ENCODE measurements at regions not wholly inside any gene's neighbourhood (a gene's known extent, or its start where the extent isn't known, plus 50 kb on each side); places are given as distances from the start of the nearest gene placed in this dataset.
"Not testable (repeated sequence)": the region's sequence is repeated elsewhere in the genome, so short reads cannot be mapped to it uniquely, and the experiment has no call there.

DNA sequence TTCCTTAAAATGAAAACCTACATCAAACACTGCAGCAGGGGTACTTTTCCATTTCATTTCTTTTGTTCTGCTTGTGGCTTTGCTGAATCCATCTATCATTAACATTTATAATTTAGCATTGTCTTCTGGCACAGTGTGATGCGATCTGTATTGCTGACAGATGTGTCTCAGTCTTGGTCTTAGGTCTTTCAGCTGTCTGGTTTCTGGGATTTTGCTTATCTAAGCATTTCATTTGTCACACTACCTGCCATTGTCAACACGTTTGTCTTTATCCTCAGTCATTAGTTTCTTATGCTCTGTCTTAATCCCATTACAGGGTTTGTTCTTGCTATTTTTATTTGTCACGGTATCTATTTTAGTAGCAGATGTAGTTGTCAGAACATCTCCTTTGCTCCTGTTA lies 303.1 kb downstream of the IZUMO3 start:
- in situ Hi-C loops (cut with HindIII; ENCODE audit: low sequenced_read_pairs): no loop called here
- TF ChIP-seq, protein P1, sequence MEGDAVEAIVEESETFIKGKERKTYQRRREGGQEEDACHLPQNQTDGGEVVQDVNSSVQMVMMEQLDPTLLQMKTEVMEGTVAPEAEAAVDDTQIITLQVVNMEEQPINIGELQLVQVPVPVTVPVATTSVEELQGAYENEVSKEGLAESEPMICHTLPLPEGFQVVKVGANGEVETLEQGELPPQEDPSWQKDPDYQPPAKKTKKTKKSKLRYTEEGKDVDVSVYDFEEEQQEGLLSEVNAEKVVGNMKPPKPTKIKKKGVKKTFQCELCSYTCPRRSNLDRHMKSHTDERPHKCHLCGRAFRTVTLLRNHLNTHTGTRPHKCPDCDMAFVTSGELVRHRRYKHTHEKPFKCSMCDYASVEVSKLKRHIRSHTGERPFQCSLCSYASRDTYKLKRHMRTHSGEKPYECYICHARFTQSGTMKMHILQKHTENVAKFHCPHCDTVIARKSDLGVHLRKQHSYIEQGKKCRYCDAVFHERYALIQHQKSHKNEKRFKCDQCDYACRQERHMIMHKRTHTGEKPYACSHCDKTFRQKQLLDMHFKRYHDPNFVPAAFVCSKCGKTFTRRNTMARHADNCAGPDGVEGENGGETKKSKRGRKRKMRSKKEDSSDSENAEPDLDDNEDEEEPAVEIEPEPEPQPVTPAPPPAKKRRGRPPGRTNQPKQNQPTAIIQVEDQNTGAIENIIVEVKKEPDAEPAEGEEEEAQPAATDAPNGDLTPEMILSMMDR (IDR thresholded peaks at IDR 0.05; ENCODE audit: low read depth, low read length): no peak
- no peak for DNase-seq (ENCODE audit: low read depth, low spot score)
- no peak overlapping the region for H3K4me3 ChIP-seq (ENCODE audit: low read depth, low read length)

DNA sequence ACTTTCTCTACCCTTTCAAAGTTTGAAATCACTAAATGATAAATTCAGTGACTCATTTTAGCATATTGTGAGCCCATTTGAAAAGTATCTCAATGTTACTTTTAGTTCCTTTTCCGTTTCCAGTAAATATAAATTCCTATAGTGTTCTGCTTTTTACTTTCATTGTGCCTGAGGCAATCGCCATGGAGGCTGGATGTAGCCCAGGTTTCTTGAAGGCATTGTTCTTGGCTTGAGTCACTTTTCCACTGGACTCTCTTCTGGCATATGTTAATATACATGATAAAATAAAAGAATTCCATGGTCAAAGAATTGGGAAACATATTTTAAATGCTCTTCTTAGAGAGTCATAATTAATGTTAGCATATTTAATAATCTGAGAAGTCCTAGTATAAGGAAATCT lies 327.0 kb downstream of the IZUMO3 start:
- TF ChIP-seq, protein P1 (IDR thresholded peaks at IDR 0.05; ENCODE audit: low read depth, low read length): no peak
- in situ Hi-C loops (cut with HindIII; ENCODE audit: low sequenced_read_pairs): no loop called here
- H3K4me3 ChIP-seq (ENCODE audit: low read depth, low read length): no peak overlapping the region
- peak; percentile 24 for DNase-seq (ENCODE audit: low read depth, low spot score)

DNA sequence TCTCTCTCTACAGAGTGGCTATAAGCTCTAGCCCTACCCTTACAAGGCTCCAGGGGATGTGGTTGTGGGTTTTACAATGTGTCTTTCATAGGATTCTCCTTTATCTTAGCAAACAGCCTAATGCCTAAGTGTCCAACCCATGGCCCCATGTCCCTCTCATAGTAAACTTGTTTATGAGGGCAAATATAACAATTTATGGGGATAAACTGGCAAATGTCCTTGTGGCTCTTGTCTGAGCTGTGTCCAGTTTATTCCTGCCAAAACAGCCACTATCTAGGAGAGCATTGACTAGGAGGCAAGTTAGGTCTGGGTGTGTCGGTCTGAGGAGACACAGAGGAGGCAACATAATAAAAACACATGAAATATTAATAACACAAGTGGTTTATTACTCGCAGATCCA lies 335.1 kb downstream of the IZUMO3 start:
- in situ Hi-C loops (cut with HindIII; ENCODE audit: low sequenced_read_pairs): no loop called here
- TF ChIP-seq, protein P1 (IDR thresholded peaks at IDR 0.05; ENCODE audit: low read depth, low read length): no peak

DNA sequence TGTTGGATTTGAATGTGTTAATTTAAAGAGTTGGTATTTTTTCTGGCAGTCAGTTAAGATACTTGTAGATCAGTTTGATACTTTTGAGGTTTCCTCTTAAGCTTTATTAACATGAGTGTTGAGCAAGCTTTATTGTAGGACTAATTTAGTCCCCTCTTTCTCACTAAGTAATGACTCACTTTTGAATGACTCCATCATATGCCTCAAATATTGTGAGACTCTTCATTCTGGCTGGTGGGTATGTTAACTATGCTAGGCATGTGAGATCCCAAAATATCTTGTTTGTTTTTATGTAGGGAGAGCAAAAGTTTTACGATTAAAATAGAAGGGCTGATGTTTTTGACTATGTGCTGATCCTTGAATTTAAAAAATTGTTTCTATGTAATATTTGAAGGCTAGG lies 355.7 kb downstream of the IZUMO3 start:
- in situ Hi-C loops (cut with HindIII; ENCODE audit: low sequenced_read_pairs): no loop called here
- H3K4me3 ChIP-seq (ENCODE audit: low read depth, low read length): no peak overlapping the region
- TF ChIP-seq, protein P1 (IDR thresholded peaks at IDR 0.05; ENCODE audit: low read depth, low read length): no peak
- peak; percentile 2 for DNase-seq (ENCODE audit: low read depth, low spot score)

More for the DNA sequence above, 335.1 kb downstream of the IZUMO3 start:
- no peak for DNase-seq (ENCODE audit: low read depth, low spot score)
- H3K4me3 ChIP-seq (ENCODE audit: low read depth, low read length): no peak overlapping the region

DNA sequence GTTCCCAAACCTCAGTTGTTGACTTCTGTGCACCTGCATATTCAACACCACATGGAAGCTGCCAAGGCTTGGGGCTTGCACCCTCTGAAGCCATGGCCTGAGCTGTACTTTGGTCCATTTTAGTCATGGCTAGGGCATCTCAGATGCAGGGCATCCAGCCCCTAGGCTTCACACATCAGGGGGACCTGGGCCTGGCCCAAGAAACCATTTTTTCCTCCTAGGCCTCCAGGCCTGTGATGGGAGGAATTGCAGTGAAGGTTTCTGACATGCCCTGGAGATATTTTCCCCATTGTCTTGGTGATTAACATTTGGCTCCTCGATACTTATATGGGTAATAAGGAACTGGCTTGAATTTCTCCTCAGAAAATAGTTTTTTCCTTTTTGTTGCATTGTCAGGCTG lies 354.5 kb upstream of the ELAVL2 start:
- H3K4me3 ChIP-seq (ENCODE audit: low read depth, low read length); DNase-seq (ENCODE audit: low read depth, low spot score); in situ Hi-C loops (cut with HindIII; ENCODE audit: low sequenced_read_pairs): not testable (repeated sequence)

DNA sequence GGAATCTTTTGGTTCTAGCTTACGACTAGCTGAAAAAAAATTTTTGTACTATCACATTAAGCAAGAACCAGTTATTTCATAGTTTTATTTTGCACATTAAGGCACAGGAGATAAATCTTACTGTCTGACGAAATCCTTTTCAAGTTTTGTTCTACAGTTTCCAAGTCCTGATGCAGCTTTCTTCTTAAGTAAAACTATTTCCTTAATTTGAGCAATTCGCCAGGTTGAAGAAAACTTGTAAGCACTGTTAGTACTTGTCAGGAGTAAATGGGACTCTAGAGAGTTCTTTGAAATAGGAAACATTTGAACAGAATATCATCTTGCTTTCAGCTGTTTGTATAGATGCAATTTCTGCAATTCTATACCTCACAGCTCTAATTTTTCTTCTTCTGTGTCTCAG lies 318.8 kb upstream of the ELAVL2 start:
- no peak for DNase-seq (ENCODE audit: low read depth, low spot score)
- in situ Hi-C loops (cut with HindIII; ENCODE audit: low sequenced_read_pairs): no loop called here
- no peak overlapping the region for H3K4me3 ChIP-seq (ENCODE audit: low read depth, low read length)
- TF ChIP-seq, protein P1 (IDR thresholded peaks at IDR 0.05; ENCODE audit: low read depth, low read length): no peak

DNA sequence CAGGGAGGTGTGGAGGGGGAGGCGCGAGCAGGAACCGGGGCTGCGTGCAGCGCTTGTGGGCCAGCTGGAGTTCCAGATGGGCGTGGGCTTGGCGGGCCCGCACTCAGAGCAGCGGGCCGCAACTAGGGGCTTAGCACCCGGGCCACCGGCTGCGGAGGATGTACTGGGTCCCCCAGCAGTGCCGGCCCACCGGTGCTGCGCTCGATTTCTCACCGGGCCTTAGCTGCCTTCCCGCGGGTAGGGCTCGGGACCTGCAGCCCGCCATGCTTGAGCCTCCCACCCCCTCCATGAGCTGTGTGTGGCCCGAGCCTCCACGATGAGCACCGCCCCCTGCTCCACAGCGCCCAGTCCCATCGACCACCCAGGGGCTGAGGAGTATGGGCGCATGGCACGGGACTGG lies 309.0 kb upstream of the ELAVL2 start:
- in situ Hi-C loops (cut with HindIII; ENCODE audit: low sequenced_read_pairs); H3K4me3 ChIP-seq (ENCODE audit: low read depth, low read length); DNase-seq (ENCODE audit: low read depth, low spot score): not testable (repeated sequence)

DNA sequence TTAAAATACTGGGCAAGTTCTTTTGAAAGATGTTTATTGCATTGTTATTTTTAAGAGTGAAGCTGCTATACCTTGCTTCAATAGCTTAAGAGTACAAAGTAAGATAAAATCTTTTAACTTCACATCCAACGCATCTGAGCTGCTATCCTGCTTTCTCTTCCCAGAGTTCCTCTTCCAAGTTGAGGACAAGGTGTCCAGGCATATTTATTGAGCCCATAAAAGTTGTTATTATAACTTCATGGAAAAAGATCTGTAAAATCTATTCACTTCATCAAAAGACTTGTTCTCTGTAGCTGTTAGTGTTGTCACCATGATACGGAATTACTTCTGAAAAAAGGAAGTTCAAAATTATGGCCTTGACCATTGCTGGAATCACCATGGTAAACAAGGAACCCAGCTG lies 306.2 kb upstream of the ELAVL2 start:
- in situ Hi-C loops (cut with HindIII; ENCODE audit: low sequenced_read_pairs): no loop called here
- TF ChIP-seq, protein P1 (IDR thresholded peaks at IDR 0.05; ENCODE audit: low read depth, low read length): no peak
- H3K4me3 ChIP-seq (ENCODE audit: low read depth, low read length): no peak overlapping the region
- no peak for DNase-seq (ENCODE audit: low read depth, low spot score)
